OCI-LY1 (cell line): ENCODE measurements at regions not wholly inside any gene's neighbourhood (a gene's known extent, or its start where the extent isn't known, plus 50 kb on each side); places are given as distances from the start of the nearest gene placed in this dataset.

Source experiments
- H2AFZ ChIP-seq: fragments of 200-600 bp; sonication (generic), shearing (Covaris generic); 2 replicates; pipeline ENCODE4 v1.6.0; 2014; ENCODE audit warnings: antibody characterized with exemption, mild to moderate bottlenecking, low read length
- H3F3A ChIP-seq: fragments of 200-600 bp; sonication (generic), shearing (Covaris generic); 2 replicates; pipeline ENCODE4 v1.6.0; 2014; ENCODE audit warnings: mild to moderate bottlenecking, antibody characterized with exemption, low read length, moderate library complexity; ENCODE audit not compliant: insufficient read depth
- H3K27ac ChIP-seq: fragments of 200-600 bp; sonication (generic); 2 replicates; pipeline ENCODE4 v1.5.1; 2014; ENCODE audit warnings: low read length, mixed run types, mild to moderate bottlenecking, low read depth; ENCODE audit not compliant: poor library complexity, severe bottlenecking
- H3K27me3 ChIP-seq: fragments of 200-600 bp; sonication (generic); 2 replicates; pipeline ENCODE4 v1.6.0; 2014; ENCODE audit warnings: antibody characterized with exemption, mild to moderate bottlenecking, low read length, moderate library complexity; ENCODE audit not compliant: insufficient read depth
- H3K36me3 ChIP-seq: fragments of 200-600 bp; sonication (generic); 2 replicates; pipeline ENCODE4 v1.6.1; 2014; ENCODE audit warnings: mild to moderate bottlenecking, antibody characterized with exemption, low read length, moderate library complexity, mixed read lengths; ENCODE audit not compliant: insufficient read depth
- H3K4me1 ChIP-seq: fragments of 200-600 bp; sonication (generic); 2 replicates; pipeline ENCODE4 v1.5.1; 2014; ENCODE audit warnings: mild to moderate bottlenecking, low read length, moderate library complexity; ENCODE audit not compliant: insufficient read depth, severe bottlenecking
- H3K4me2 ChIP-seq: fragments of 200-600 bp; sonication (generic), shearing (Covaris generic); 2 replicates; pipeline ENCODE4 v1.6.1; 2014; ENCODE audit warnings: low read length
- H3K4me3 ChIP-seq: fragments of 200-600 bp; sonication (generic); 2 replicates; pipeline ENCODE4 v1.5.1; 2014; ENCODE audit warnings: low read length, low read depth, mild to moderate bottlenecking, mixed read lengths; ENCODE audit not compliant: poor library complexity, severe bottlenecking
- H3K79me2 ChIP-seq: fragments of 200-600 bp; shearing (Covaris generic); 2 replicates; pipeline ENCODE4 v1.6.1; 2016; ENCODE audit warnings: mixed run types, low read length, mixed read lengths; ENCODE audit not compliant: insufficient read depth
- H3K9ac ChIP-seq: fragments of 200-600 bp; sonication (generic), shearing (Covaris generic); 2 replicates; pipeline ENCODE4 v1.6.1; 2014; ENCODE audit warnings: mild to moderate bottlenecking, low read length, mixed read lengths
- H3K9me2 ChIP-seq: fragments of 200-600 bp; sonication (generic), shearing (Covaris generic); 2 replicates; pipeline ENCODE4 v1.6.1; 2014; ENCODE audit warnings: low read depth, mild to moderate bottlenecking, low read length, mixed read lengths
- H3K9me3 ChIP-seq: fragments of 200-600 bp; shearing (Covaris generic); 2 replicates; pipeline ENCODE4 v1.6.1; 2014; ENCODE audit warnings: low read length, mixed read lengths
- H4K20me1 ChIP-seq: fragments of 200-600 bp; sonication (generic), shearing (Covaris generic); 2 replicates; pipeline ENCODE4 v1.6.0; 2016; ENCODE audit warnings: mild to moderate bottlenecking, low read length; ENCODE audit not compliant: insufficient read depth
- EZH2 ChIP-seq: fragments of 200-600 bp; sonication (generic), shearing (Covaris generic); IDR thresholded peaks from 2 replicates; pipeline ENCODE4 v1.8.0; 2017; ENCODE audit warnings: borderline replicate concordance, mixed run types, mild to moderate bottlenecking, antibody characterized with exemption, low read length, moderate library complexity, mixed read lengths
- TF ChIP-seq, protein P1 (sequence below): fragments of 200-600 bp; sonication (generic), shearing (Covaris generic); IDR thresholded peaks from 2 replicates; pipeline ENCODE4 v1.5.1; 2017; ENCODE audit warnings: mild to moderate bottlenecking, antibody characterized with exemption, low read length, moderate library complexity, mixed read lengths

GRCh38 chr6:6439778-6440177 is 119.3 kb upstream of the F13A1 start:
- peaks cover 7% of the 10 kb centered on the region; the same call in 1 of the 2 replicates for H3K9me3 ChIP-seq
- no peak overlapping the region for H2AFZ ChIP-seq
- no peaks in the 10 kb centered on the region for H4K20me1 ChIP-seq
- H3K27ac ChIP-seq, result no peak overlapping the region
- H3K4me1 ChIP-seq, result no peaks in the 10 kb centered on the region
- no peaks in the 10 kb centered on the region for H3F3A ChIP-seq
- H3K4me2 ChIP-seq, result no peak overlapping the region
- H3K27me3 ChIP-seq, result no peaks in the 10 kb centered on the region
- H3K4me3 ChIP-seq, result no peak overlapping the region
- H3K9me2 ChIP-seq, result no peaks in the 10 kb centered on the region
- no peaks in the 10 kb centered on the region for H3K79me2 ChIP-seq
- TF ChIP-seq, protein P1, sequence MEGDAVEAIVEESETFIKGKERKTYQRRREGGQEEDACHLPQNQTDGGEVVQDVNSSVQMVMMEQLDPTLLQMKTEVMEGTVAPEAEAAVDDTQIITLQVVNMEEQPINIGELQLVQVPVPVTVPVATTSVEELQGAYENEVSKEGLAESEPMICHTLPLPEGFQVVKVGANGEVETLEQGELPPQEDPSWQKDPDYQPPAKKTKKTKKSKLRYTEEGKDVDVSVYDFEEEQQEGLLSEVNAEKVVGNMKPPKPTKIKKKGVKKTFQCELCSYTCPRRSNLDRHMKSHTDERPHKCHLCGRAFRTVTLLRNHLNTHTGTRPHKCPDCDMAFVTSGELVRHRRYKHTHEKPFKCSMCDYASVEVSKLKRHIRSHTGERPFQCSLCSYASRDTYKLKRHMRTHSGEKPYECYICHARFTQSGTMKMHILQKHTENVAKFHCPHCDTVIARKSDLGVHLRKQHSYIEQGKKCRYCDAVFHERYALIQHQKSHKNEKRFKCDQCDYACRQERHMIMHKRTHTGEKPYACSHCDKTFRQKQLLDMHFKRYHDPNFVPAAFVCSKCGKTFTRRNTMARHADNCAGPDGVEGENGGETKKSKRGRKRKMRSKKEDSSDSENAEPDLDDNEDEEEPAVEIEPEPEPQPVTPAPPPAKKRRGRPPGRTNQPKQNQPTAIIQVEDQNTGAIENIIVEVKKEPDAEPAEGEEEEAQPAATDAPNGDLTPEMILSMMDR, result no peak
- no peak for TF ChIP-seq EZH2
- no peak overlapping the region for H3K9ac ChIP-seq
- no peaks in the 10 kb centered on the region for H3K36me3 ChIP-seq

GRCh38 chr6:6452002-6452401 is 131.5 kb upstream of the F13A1 start:
- TF ChIP-seq, protein P1, result no peak
- no peak for TF ChIP-seq EZH2
- H2AFZ ChIP-seq, result no peak overlapping the region
- H3K36me3 ChIP-seq, result no peaks in the 10 kb centered on the region; the same call in 1 of the 2 replicates
- no peak overlapping the region for H3K4me3 ChIP-seq
- H3K9ac ChIP-seq, result no peak overlapping the region
- H3F3A ChIP-seq, result no peaks in the 10 kb centered on the region
- no peak overlapping the region for H3K27ac ChIP-seq
- H3K27me3 ChIP-seq, result no peaks in the 10 kb centered on the region
- no peaks in the 10 kb centered on the region for H3K9me2 ChIP-seq
- no peaks in the 10 kb centered on the region for H3K79me2 ChIP-seq
- H4K20me1 ChIP-seq, result no peaks in the 10 kb centered on the region
- H3K4me1 ChIP-seq, result no peaks in the 10 kb centered on the region
- H3K4me2 ChIP-seq, result no peak overlapping the region
- no peaks in the 10 kb centered on the region for H3K9me3 ChIP-seq

- Histone ChIP-seq H3K9ac (no peak overlapping the region), H4K20me1 (no peaks in the 10 kb centered on the region), H3K27me3 (no peaks in the 10 kb centered on the region), H3K9me3 (no peaks in the 10 kb centered on the region), H3F3A (no peaks in the 10 kb centered on the region), H3K9me2 (no peaks in the 10 kb centered on the region), H3K27ac (no peak overlapping the region), H3K4me2 (no peak overlapping the region), H3K4me3 (no peak overlapping the region), H3K79me2 (no peaks in the 10 kb centered on the region), H3K36me3 (no peaks in the 10 kb centered on the region), H2AFZ (no peak overlapping the region), H3K4me1 (no peaks in the 10 kb centered on the region)
- TF ChIP-seq, protein P1, result no peak
- no peak for TF ChIP-seq EZH2
These were observed 132.7 kb upstream of the F13A1 start for GRCh38 chr6:6453186-6453585.
